Ishikawa (cell line): ENCODE measurements at regions not wholly inside any gene's neighbourhood (a gene's known extent, or its start where the extent isn't known, plus 50 kb on each side); places are given as distances from the start of the nearest gene placed in this dataset.

Source experiments
- CEBPB ChIP-seq: IDR thresholded peaks from 2 replicates; pipeline ENCODE4 v1.6.1; 2012
- CREB1 ChIP-seq: IDR thresholded peaks from 2 replicates; pipeline ENCODE4 v1.6.1; 2012; ENCODE audit warnings: low read depth
- EGR1 ChIP-seq: IDR thresholded peaks from 2 replicates; pipeline ENCODE4 v1.6.1; 2012
- EP300 ChIP-seq: IDR thresholded peaks from 2 replicates; pipeline ENCODE4 v1.6.1; 2012; ENCODE audit warnings: borderline replicate concordance
- FOXM1 ChIP-seq: IDR thresholded peaks from 2 replicates; pipeline ENCODE4 v1.6.1; 2012; ENCODE audit warnings: low read depth, borderline replicate concordance
- NFIC ChIP-seq: IDR thresholded peaks from 2 replicates; pipeline ENCODE4 v1.6.1; 2012
- RAD21 ChIP-seq: IDR thresholded peaks from 2 replicates; pipeline ENCODE4 v1.6.1; 2012; ENCODE audit warnings: low read depth
- TAF1 ChIP-seq: IDR thresholded peaks from 2 replicates; pipeline ENCODE4 v1.6.1; 2012; ENCODE audit warnings: low read depth, mild to moderate bottlenecking
- TCF12 ChIP-seq: IDR thresholded peaks from 2 replicates; pipeline ENCODE4 v1.6.1; 2012; ENCODE audit warnings: low read depth
- TF ChIP-seq, protein P1 (sequence below): IDR thresholded peaks from 2 replicates; pipeline ENCODE4 v1.6.1; 2012
- TF ChIP-seq, protein P2 (sequence below): IDR thresholded peaks from 2 replicates; pipeline ENCODE4 v1.6.1; 2012; ENCODE audit warnings: low read depth, mild to moderate bottlenecking
- TF ChIP-seq, protein P3 (sequence below): IDR thresholded peaks from 2 replicates; pipeline ENCODE4 v1.6.1; 2012

DNA sequence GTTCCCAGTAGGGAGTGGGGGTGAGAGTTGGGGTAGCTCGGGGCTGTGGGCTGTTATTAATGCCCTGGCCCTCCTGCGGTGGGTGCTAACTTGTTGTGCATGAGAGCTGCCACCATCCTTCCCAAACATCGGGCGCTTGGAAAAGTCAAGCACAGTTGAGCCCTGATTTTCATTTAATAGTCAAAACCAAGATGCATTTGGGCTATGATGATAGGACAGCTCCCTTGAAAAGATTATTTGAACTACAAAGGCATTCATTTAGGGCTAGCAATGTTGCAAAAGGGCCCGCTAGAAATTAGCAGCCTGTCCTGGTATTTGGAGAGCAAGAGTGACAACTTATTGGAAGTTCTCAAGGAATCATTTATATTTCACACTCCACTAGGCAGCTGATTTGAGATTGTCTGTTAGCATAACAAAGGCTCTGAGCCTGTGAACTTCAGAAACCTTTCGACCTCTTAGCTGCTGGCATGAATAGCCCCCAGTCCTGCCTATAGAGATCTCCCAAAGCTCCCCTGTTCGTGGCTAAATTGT lies 128.2 kb upstream of the TMEM161B start:
- TF ChIP-seq, protein P1, sequence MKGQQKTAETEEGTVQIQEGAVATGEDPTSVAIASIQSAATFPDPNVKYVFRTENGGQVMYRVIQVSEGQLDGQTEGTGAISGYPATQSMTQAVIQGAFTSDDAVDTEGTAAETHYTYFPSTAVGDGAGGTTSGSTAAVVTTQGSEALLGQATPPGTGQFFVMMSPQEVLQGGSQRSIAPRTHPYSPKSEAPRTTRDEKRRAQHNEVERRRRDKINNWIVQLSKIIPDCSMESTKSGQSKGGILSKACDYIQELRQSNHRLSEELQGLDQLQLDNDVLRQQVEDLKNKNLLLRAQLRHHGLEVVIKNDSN: no peak
- TF ChIP-seq EP300 (no peak), FOXM1 (no peak), RAD21 (no peak), CEBPB (no peak), TAF1 (no peak), NFIC (no peak), EGR1 (no peak), TCF12 (no peak), CREB1 (no peak)
- TF ChIP-seq, protein P2, sequence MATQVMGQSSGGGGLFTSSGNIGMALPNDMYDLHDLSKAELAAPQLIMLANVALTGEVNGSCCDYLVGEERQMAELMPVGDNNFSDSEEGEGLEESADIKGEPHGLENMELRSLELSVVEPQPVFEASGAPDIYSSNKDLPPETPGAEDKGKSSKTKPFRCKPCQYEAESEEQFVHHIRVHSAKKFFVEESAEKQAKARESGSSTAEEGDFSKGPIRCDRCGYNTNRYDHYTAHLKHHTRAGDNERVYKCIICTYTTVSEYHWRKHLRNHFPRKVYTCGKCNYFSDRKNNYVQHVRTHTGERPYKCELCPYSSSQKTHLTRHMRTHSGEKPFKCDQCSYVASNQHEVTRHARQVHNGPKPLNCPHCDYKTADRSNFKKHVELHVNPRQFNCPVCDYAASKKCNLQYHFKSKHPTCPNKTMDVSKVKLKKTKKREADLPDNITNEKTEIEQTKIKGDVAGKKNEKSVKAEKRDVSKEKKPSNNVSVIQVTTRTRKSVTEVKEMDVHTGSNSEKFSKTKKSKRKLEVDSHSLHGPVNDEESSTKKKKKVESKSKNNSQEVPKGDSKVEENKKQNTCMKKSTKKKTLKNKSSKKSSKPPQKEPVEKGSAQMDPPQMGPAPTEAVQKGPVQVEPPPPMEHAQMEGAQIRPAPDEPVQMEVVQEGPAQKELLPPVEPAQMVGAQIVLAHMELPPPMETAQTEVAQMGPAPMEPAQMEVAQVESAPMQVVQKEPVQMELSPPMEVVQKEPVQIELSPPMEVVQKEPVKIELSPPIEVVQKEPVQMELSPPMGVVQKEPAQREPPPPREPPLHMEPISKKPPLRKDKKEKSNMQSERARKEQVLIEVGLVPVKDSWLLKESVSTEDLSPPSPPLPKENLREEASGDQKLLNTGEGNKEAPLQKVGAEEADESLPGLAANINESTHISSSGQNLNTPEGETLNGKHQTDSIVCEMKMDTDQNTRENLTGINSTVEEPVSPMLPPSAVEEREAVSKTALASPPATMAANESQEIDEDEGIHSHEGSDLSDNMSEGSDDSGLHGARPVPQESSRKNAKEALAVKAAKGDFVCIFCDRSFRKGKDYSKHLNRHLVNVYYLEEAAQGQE: no peak
- TF ChIP-seq, protein P3, sequence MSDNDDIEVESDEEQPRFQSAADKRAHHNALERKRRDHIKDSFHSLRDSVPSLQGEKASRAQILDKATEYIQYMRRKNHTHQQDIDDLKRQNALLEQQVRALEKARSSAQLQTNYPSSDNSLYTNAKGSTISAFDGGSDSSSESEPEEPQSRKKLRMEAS: no peak
